NCI-H82 treated with DMSO at 0.1 percent for 48 hours (cell line): ENCODE measurements at regions not wholly inside any gene's neighbourhood (a gene's known extent, or its start where the extent isn't known, plus 50 kb on each side); places are given as distances from the start of the nearest gene placed in this dataset.
"Not testable (repeated sequence)": the region's sequence is repeated elsewhere in the genome, so short reads cannot be mapped to it uniquely, and the experiment has no call there.

Source experiments
- DNase-seq: peaks from one replicate; lab custom pipeline; 2025; ENCODE audit not compliant: unreplicated experiment; lab: John Stamatoyannopoulos, UW

DNA sequence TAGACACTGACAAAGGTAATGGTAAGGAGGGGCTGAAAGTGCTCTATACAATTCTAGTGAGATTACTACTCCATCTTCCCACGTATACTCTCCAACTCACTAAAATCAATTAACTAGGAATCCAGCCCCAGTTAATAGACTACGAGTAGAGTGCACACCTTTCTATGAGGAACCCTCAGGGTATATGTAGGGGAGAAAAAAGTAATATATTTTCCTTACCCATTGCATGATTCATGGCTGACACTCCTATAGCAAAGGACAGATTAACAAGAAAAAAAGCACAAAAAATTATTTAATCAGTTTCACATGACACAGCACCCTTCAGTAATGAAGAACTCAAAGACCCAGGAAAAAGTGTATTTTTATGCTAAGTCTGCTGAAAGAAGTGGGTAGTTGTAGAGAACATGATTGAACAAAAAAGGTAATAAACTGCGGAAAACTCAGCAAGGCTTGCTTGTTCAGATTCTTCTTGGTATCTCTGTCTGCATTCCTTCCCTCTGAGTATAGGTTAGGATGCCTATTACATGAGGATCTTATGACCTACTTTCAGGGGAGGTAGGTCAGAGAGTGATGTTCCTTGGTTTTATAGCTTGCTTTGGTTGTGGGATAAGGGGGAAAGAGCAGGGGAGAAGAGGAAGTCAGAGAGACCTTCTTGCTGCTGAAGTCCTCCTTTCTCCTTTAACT is 342.0 kb upstream of the DLGAP1 start:
- no peak for DNase-seq

GRCh38 chr18:4789506-4789905 is 334.4 kb upstream of the DLGAP1 start:
- DNase-seq: no peak

DNA sequence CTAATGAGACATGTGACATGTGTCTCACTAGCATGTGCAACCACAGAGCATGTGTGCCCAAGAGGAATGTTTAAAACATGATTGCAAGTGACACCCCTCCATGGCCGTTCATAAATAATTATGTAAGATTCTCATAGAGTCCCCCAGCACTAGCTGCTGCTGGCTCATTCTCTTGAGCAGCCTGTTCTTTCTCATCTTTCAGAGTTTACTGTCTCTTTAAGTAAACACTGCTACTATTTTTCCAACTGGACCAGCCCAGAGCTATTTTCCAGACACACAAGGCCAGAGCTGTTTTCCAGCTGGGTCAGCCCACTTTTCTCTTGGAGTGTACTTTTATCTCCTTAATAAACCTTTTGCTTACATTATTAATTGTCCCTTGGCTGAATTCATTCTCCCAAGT is 326.8 kb upstream of the DLGAP1 start:
- DNase-seq: no peak

DNA sequence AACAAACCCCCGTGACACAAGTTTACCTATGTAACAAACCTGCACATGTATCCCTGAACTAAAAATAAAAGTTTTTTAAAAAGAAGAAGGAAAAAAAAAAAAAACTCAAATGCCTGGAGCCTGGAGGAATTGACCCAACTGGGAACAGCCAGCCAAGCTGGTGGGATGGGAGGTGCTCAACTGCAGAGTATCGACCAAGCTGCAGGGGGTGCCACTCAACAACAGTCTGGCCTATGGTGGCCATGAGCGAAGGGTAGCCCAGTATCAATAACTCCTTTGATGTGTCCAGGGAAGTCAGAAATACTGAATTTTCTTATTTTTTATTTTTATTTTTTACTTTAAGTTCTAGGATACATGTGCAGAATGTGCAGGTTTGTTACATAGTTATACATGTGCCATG is 310.3 kb upstream of the DLGAP1 start:
- no peak for DNase-seq

- no peak for DNase-seq
These were observed 307.2 kb upstream of the DLGAP1 start for GRCh38 chr18:4762330-4762729.

DNA sequence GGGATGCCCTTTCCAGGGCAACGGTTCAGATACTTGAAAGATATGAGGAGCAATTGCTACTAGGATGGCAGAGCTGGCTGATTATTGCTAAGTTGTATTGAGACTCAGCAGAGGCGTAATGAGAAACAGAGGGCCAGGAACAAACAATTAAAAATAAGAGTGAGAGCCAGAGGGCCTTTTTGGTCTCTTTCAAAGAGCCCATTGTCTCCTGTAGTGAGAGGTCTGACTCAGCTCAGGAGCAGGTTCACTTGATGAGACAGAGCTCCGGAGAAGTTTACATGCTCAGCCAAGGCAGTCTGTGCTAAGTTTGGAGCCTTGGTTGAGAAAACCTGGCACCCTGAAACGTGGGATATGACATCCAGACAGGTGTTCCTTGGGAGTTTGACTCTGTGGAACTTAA is 303.9 kb upstream of the DLGAP1 start:
- no peak for DNase-seq

GRCh38 chr18:4755848-4756247 is 300.7 kb upstream of the DLGAP1 start:
- DNase-seq: no peak

GRCh38 chr18:4753151-4753550 is 298.0 kb upstream of the DLGAP1 start:
- DNase-seq: not testable (repeated sequence)

- DNase-seq: no peak
These were observed 296.4 kb upstream of the DLGAP1 start for GRCh38 chr18:4751523-4751922.

GRCh38 chr18:4750393-4751346 is 295.6 kb upstream of the DLGAP1 start:
- DNase-seq: no peak

DNA sequence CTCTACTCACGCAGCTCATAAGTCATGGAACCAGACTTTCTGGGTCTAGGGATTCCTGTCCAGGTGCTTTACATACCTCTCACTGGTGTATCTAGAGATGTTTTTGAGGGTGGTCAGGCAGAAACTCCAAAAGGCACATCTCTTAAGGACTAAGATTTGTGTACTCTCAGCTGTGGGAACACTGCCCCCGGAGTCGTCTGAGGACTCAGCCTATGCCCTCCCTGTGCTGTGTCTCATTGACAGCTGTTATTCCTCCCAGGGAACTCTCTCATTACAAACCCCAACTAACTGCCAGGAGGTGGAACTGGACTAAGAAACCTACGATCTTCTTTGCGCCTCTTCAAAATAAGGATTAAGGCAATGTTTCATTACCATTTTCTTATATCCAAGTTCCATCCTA is 293.9 kb upstream of the DLGAP1 start:
- DNase-seq: no peak

DNA sequence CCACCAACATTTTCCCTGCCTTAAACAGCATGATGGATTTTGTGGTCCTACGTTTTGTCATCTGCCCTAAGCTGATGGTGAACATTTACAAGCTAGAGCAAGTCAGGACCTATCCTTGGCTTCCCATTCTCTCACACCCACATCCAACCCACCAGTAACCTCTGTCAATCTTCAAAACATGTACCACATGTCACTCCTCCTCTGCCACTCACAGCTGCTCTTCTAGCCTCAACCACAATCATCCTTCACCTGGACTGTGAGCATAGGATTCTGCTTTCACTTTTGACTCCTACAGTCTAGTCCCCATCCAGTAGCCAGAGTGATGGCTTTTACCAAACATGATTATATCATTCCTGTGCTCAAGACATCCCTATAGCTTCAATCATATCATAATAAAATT is 279.8 kb upstream of the DLGAP1 start:
- DNase-seq: no peak

DNA sequence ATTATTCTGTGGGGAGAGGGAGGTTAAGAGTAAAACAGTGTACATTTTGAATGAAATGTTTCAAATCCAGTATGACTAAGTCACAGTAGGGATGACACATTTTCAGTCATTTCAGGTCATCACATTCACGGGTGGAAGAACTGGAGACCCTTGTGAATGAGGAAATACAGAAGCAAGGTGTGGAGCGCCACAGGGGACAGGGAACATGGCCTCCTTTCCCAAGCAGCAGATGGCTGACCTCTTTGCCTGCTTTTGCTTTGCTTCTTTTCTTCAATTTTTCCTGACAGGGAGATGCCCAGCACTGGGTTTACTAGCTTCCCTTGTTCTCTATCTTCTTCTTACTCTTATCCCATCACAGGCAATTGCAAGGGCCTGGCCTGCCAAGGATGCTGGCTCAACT is 278.9 kb upstream of the DLGAP1 start:
- no peak for DNase-seq

- DNase-seq: no peak
These were observed 266.4 kb upstream of the DLGAP1 start for GRCh38 chr18:4721545-4721944.

DNA sequence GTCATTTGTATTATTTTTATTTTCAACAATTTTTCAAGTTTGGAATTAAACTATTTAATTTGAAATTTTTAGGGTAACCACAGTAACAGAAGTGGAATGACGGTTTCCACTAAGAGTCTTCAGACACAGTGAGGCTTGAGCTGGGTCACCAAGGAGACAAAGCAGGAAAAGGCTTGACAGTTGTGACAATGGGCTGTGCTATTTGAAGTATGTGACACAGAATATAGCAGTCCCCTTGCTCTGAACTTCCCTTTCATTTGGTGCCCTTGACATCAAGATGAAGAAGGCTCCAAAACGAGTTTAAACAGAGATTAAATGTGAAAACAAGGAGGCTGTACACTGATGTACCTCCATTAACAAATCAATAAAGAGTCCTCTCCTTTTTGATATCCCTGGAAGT is 265.4 kb upstream of the DLGAP1 start:
- DNase-seq: no peak

DNA sequence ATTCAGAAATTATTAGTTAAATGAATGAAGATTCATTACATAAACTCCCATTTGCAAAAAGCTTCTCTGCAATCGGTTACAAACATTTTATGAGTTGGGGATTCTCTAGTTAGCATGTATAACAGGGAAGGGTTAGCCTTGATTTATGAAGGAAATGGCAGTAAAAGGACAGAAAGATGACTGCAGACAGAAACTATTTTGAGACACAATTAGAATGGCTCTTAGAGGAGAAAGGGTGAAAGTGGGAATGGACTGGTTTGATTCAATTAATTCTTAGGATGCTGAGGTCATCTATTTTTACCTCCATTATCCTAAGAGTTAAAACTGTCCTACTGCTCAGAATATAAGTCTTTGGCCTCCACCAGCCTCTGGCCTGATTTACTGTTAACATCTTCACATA is 250.8 kb upstream of the DLGAP1 start:
- no peak for DNase-seq

GRCh38 chr18:4704781-4705180 is 249.7 kb upstream of the DLGAP1 start:
- DNase-seq: no peak

DNA sequence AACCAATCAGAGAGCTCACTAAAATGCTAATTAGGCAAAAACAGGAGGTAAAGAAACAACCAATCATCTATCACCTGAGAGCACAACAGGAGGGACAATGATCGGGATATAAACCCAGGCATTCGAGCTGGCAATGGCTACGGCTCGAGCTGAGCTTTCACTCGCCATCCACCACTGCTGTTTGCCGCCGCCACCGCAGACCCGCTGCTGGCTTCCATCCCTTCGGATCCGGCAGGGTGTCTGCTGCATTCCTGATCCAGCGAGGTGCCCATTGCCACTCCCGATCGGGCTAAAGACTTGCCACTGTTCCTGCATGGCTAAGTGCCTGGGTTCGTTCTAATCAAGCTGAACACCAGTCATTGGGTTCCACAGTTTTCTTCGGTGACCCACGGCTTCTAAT is 236.7 kb upstream of the DLGAP1 start:
- DNase-seq: no peak

DNA sequence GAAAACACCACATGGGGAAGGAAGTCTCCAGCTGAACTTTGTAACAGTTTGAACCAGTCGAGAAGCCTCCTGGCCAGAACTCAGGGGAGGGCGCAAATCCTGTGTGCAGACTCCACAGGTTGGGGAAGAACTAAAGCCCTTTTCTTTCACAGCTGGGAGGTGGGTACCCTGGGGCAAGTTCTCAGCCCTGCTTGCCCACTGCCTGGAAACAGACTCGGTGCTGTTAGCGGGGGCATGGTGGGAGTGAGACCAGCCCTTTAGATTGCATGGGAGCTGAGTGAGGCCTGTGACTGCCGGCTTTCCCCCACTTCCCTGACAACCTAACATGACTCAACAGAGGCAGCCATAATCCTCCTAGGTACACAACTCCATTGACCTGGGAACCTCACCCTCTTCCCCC is 223.6 kb upstream of the DLGAP1 start:
- DNase-seq: not testable (repeated sequence)

GRCh38 chr18:4677006-4677405 is 221.9 kb upstream of the DLGAP1 start:
- no peak for DNase-seq

DNA sequence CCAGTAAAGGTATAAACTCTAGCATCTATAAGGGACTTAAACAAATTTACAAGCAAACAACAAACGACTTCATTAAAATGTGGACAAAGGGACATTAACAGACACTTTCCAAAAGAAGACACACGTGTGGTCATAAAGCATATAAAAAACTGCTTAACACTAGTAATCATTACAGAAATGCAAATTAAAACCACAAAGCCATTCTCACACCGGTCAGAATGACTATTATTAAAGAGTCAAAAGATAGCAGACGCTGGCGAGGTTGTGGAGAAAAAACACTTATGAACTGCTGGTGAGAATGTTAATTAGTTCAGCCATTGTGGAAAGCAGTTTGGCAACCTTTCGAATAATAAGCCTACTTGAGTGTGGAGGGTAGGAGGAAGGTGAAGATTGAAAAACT is 217.1 kb upstream of the DLGAP1 start:
- no peak for DNase-seq

DNA sequence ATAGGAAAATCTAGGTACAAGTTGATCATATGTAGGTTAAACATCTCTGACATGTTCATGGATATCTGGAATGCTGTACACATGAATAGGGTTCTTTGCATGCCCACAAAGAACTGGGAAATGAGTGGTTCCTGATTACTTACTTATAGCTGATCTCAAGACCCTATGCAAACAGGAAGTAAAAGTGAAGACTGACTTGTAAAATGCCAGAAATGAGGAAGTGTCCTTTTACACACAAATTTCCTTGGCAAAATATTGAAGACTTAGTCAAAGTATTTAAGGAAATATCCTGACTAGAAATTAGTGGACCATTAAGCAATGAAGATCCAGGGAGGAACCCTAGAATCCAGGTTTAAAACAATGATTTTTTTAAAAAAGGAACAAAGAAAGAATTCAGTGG is 203.7 kb upstream of the DLGAP1 start:
- no peak for DNase-seq
